NB4 (cell line): ENCODE measurements at regions not wholly inside any gene's neighbourhood (a gene's known extent, or its start where the extent isn't known, plus 50 kb on each side); places are given as distances from the start of the nearest gene placed in this dataset.

ENCODE experiments used
- CTCF ChIP-seq: IDR thresholded peaks from one replicate; pipeline ENCODE4 v1.5.1; 2012; ENCODE audit warnings: low read depth, low read length
- MAX ChIP-seq: IDR thresholded peaks from 2 replicates; pipeline ENCODE4 v1.6.1; 2011; ENCODE audit warnings: low read depth, low read length
- MYC ChIP-seq: IDR thresholded peaks from 2 replicates; pipeline ENCODE4 v1.6.1; 2011; ENCODE audit warnings: low read depth, low read length
- POLR2A ChIP-seq: IDR thresholded peaks from 2 replicates; pipeline ENCODE4 v1.6.1; 2011; ENCODE audit warnings: mild to moderate bottlenecking; ENCODE audit not compliant: insufficient read length; ENCODE audit errors: extremely low read depth

- no peak for TF ChIP-seq CTCF
- no peak for TF ChIP-seq MAX
- TF ChIP-seq POLR2A = no peak
- TF ChIP-seq MYC = no peak
These were observed 69.9 kb upstream of the MYL10 start for GRCh38 chr7:101698964-101699363.
